Glutamatergic neuron (in vitro differentiated cells): ENCODE measurements at regions not wholly inside any gene's neighbourhood (a gene's known extent, or its start where the extent isn't known, plus 50 kb on each side); places are given as distances from the start of the nearest gene placed in this dataset.

ENCODE experiments used
- DNase-seq: peaks from one replicate; pipeline ENCODE4 v3.0.0; 2022
- H3K27ac Mint-ChIP-seq: one replicate; pipeline ENCODE4 v1.8.0; 2020; ENCODE audit warnings: mild to moderate bottlenecking, mixed read lengths, inconsistent platforms; ENCODE audit not compliant: unreplicated experiment
- H3K27me3 Mint-ChIP-seq: one replicate; pipeline ENCODE4 v1.8.0; 2020; ENCODE audit warnings: mild to moderate bottlenecking, moderate library complexity, mixed read lengths, inconsistent platforms; ENCODE audit not compliant: unreplicated experiment
- H3K36me3 Mint-ChIP-seq: one replicate; pipeline ENCODE4 v1.8.0; 2020; ENCODE audit warnings: mild to moderate bottlenecking, mixed read lengths, inconsistent platforms; ENCODE audit not compliant: unreplicated experiment
- H3K4me1 Mint-ChIP-seq: one replicate; pipeline ENCODE4 v1.8.0; 2020; ENCODE audit warnings: mild to moderate bottlenecking, low read depth, mixed read lengths, inconsistent platforms; ENCODE audit not compliant: unreplicated experiment
- H3K4me3 Mint-ChIP-seq: one replicate; pipeline ENCODE4 v1.8.0; 2020; ENCODE audit warnings: mild to moderate bottlenecking, mixed read lengths, inconsistent platforms; ENCODE audit not compliant: unreplicated experiment
- H3K9me3 Mint-ChIP-seq: one replicate; pipeline ENCODE4 v1.8.0; 2020; ENCODE audit warnings: mild to moderate bottlenecking, moderate library complexity, mixed read lengths, inconsistent platforms; ENCODE audit not compliant: unreplicated experiment
- CTCF ChIP-seq: fragments of 200-600 bp; sonication (generic); IDR thresholded peaks from one replicate; pipeline ENCODE4 v1.5.0; 2021; ENCODE audit not compliant: partially characterized antibody, unreplicated experiment

DNA sequence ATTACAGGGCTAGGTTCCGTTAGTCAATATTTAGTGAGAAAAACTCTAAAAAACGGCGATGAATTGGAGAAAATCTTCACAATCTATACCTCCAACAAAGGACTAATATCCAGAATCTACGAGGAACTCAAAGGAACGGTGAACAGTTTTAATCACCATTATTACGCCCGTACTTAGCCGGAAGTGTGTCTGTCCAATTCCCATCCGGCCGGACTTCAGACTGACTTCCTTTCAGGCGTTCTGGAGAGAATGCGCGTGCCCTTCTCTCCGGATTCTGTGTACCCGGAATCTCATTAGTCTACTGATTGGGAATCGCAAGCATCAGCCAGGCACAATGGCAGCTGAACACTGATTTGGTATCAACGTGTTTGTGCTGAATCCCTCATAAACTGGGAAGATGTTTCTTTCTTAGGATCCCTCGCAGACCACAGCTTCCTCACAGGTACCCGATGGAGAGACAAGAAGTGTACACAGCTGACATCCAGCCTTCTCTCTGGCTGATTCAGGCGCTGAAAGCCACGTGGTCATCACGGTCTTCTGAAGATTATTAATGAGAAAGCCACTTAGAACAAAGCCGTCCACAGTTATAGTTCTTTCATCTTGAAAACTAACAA is 239.9 kb downstream of the ZNF516 start:
- Mint-ChIP-seq H3K9me3 (no peaks in the 10 kb centered on the region), H3K4me1 (peaks cover 9% of the 10 kb centered on the region), H3K27ac (no peak overlapping the region), H3K36me3 (no peaks in the 10 kb centered on the region), H3K4me3 (no peak overlapping the region), H3K27me3 (peaks cover 3% of the 10 kb centered on the region)
- TF ChIP-seq CTCF: no peak
- DNase-seq: no peak

GRCh38 chr18:76252880-76253279 is 242.2 kb downstream of the ZNF516 start:
- Mint-ChIP-seq H3K4me3 (no peak overlapping the region), H3K27ac (no peak overlapping the region), H3K27me3 (peaks cover 3% of the 10 kb centered on the region), H3K9me3 (no peaks in the 10 kb centered on the region), H3K4me1 (no peaks in the 10 kb centered on the region), H3K36me3 (no peaks in the 10 kb centered on the region)
- TF ChIP-seq CTCF: peak; percentile 80
- DNase-seq: no peak

DNA sequence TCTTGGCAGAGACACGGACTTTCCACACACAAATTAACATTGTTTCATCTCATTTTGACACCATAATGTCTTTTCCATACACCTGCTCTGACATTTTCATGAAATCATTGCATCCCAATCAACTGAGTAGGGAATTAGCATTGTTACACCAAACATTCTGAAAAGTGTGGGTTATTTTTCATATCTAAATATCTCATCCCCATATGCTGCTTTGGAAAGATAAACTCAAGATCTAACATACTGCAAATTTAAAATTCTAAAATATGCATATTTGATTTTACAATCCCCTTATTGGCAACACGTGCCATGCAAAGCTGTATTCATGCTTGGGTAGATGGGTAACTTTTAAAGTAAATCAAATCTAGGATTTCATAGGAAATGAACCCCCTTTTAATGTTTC is 242.9 kb downstream of the ZNF516 start:
- Mint-ChIP-seq H3K36me3 (no peaks in the 10 kb centered on the region), H3K9me3 (no peaks in the 10 kb centered on the region), H3K4me1 (no peaks in the 10 kb centered on the region), H3K4me3 (no peak overlapping the region), H3K27ac (no peak overlapping the region), H3K27me3 (peaks cover 3% of the 10 kb centered on the region)
- TF ChIP-seq CTCF: no peak
- DNase-seq: no peak

GRCh38 chr18:76251691-76252090 is 243.4 kb downstream of the ZNF516 start:
- Mint-ChIP-seq H3K27ac (no peak overlapping the region), H3K4me3 (no peak overlapping the region), H3K36me3 (no peaks in the 10 kb centered on the region), H3K27me3 (peaks cover 3% of the 10 kb centered on the region), H3K9me3 (no peaks in the 10 kb centered on the region), H3K4me1 (no peaks in the 10 kb centered on the region)
- DNase-seq: no peak
- no peak for TF ChIP-seq CTCF

GRCh38 chr18:76246590-76246989 is 248.5 kb downstream of the ZNF516 start:
- TF ChIP-seq CTCF: no peak
- H3K36me3 Mint-ChIP-seq: no peaks in the 10 kb centered on the region
- H3K27me3 Mint-ChIP-seq: peaks cover 3% of the 10 kb centered on the region
- no peak overlapping the region for H3K4me3 Mint-ChIP-seq
- no peak overlapping the region for H3K27ac Mint-ChIP-seq
- H3K4me1 Mint-ChIP-seq: no peaks in the 10 kb centered on the region
- H3K9me3 Mint-ChIP-seq: no peaks in the 10 kb centered on the region
- DNase-seq: no peak
